ENCODE measurements at regions not wholly inside any gene's neighbourhood (a gene's known extent, or its start where the extent isn't known, plus 50 kb on each side); places are given as distances from the start of the nearest gene placed in this dataset.

- no peak overlapping the region for H3K4me3 ChIP-seq (replicated peaks in 1 of 2; ENCODE audit: low read depth in 2 of 2, low read length in 2 of 2)
- DNase-seq (ENCODE audit: low read depth in 2 of 2), result no peak
- no peak for TF ChIP-seq CTCF (IDR thresholded peaks at IDR 0.05; ENCODE audit: low read depth, low read length)
Measured at GRCh38 chr7:50226145-50226544, 78.4 kb upstream of the IKZF1 start.

GRCh38 chr7:50221433-50221832, 83.1 kb upstream of the IKZF1 start:
- no peak for TF ChIP-seq CTCF (IDR thresholded peaks at IDR 0.05; ENCODE audit: low read depth, low read length)
- no peak overlapping the region for H3K4me3 ChIP-seq (replicated peaks in 1 of 2; ENCODE audit: low read depth in 2 of 2, low read length in 2 of 2)
- no peak for DNase-seq (ENCODE audit: low read depth in 2 of 2)

- DNase-seq (ENCODE audit: low read depth in 2 of 2), result no peak
- TF ChIP-seq CTCF (IDR thresholded peaks at IDR 0.05; ENCODE audit: low read depth, low read length), result no peak
- no peak overlapping the region for H3K4me3 ChIP-seq (replicated peaks in 1 of 2; ENCODE audit: low read depth in 2 of 2, low read length in 2 of 2)
Measured at GRCh38 chr7:50221028-50221427, 83.5 kb upstream of the IKZF1 start.

DNA sequence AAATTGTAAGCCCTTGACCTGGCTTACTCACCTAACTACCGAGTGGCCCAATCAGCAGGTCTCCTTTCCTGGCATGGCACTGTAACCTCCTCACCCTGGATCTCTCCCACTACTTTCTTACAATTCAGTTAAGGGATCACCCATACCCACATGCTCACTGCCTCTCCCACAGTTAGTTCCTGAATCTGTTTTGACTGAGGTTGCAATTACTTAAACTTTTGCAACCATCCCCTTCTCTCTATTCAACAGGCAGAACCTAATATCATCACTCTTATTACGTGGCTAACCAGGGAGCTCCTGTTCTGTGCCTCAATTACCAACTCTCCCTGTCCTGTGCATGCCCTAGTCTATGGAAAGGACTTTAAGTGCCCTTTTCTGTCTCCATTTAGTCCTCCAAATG, 84.2 kb upstream of the IKZF1 start:
- no peak for TF ChIP-seq CTCF (IDR thresholded peaks at IDR 0.05; ENCODE audit: low read depth, low read length)
- no peak overlapping the region for H3K4me3 ChIP-seq (replicated peaks in 1 of 2; ENCODE audit: low read depth in 2 of 2, low read length in 2 of 2)
- no peak for DNase-seq (ENCODE audit: low read depth in 2 of 2)

- TF ChIP-seq CTCF (IDR thresholded peaks at IDR 0.05; ENCODE audit: low read depth, low read length), result no peak
- DNase-seq (ENCODE audit: low read depth in 2 of 2), result no peak
- no peak overlapping the region for H3K4me3 ChIP-seq (replicated peaks in 1 of 2; ENCODE audit: low read depth in 2 of 2, low read length in 2 of 2)
Measured at GRCh38 chr7:50217821-50218281, 86.7 kb upstream of the IKZF1 start.

GRCh38 chr7:50217401-50217800, 87.1 kb upstream of the IKZF1 start:
- no peak for DNase-seq (ENCODE audit: low read depth in 2 of 2)
- no peak for TF ChIP-seq CTCF (IDR thresholded peaks at IDR 0.05; ENCODE audit: low read depth, low read length)
- H3K4me3 ChIP-seq (replicated peaks in 1 of 2; ENCODE audit: low read depth in 2 of 2, low read length in 2 of 2), result no peak overlapping the region

- no peak for DNase-seq (ENCODE audit: low read depth in 2 of 2)
- no peak overlapping the region for H3K4me3 ChIP-seq (replicated peaks in 1 of 2; ENCODE audit: low read depth in 2 of 2, low read length in 2 of 2)
- no peak for TF ChIP-seq CTCF (IDR thresholded peaks at IDR 0.05; ENCODE audit: low read depth, low read length)
Measured at GRCh38 chr7:50216626-50217025, 87.9 kb upstream of the IKZF1 start.

All from cardiac fibroblast (primary cell).